K562 (cell line): ENCODE measurements at regions not wholly inside any gene's neighbourhood (a gene's known extent, or its start where the extent isn't known, plus 50 kb on each side); places are given as distances from the start of the nearest gene placed in this dataset.

Experiments
- ATAC-seq: fragments of 200-7000 bp; cut with Tn5 transposase; 3 replicates; pipeline ENCODE4 v1.9.1; 2020; ENCODE audit warnings: moderate library complexity
- BruUV-seq: library from RNA; stranded (reverse); fragments of 400-500 nt; replicated peaks from 2 replicates; lab custom pipeline; 2021; lab: Mats Ljungman, UMichigan
- CTCF ChIA-PET: fragments of 300-600 bp; formaldehyde crosslinking; extraction: SDS; loops from one replicate; lab custom pipeline; 2021; ENCODE audit warnings: low intra/inter-chr PET ratio; lab: Yijun Ruan, JAX
- POLR2A ChIA-PET: fragments of 300-600, 350-650 bp; sonication (Branson Sonifier 250); formaldehyde crosslinking; extraction: SDS; loops from one replicate; lab custom pipeline; 2021; ENCODE audit warnings: antibody characterized with exemption, inconsistent platforms; lab: Yijun Ruan, JAX
- DNase-seq, 4 experiments: peaks; one replicate each; pipeline versions ENCODE4 v3.0.0 to v3.0.0-alpha.2; 2011 to 2018; ENCODE audit warnings: low spot score in 3 of 4, mixed read lengths in 3 of 4; ENCODE audit errors: extremely low read depth in 1 of 4
- FAIRE-seq: peaks from 2 replicates; lab custom pipeline; 2011; peaks lifted over from hg19 to GRCh38; lab: Jason Lieb, UNC
- H2AFZ ChIP-seq: 2 replicates; pipeline ENCODE4 v1.6.0; 2011; ENCODE audit warnings: low read depth, low read length, control low read depth, inconsistent platforms
- H3K27ac ChIP-seq: fragments of 200-600 bp; 3 replicates; pipeline ENCODE4 v1.8.0; 2011; ENCODE audit warnings: low read depth, mild to moderate bottlenecking, control low read depth, inconsistent platforms, low read length, moderate library complexity, mixed read lengths; ENCODE audit errors: extremely low read depth
- H3K27me3 ChIP-seq, 2 experiments: fragments of 300-600 bp in 1 of 2; 2 replicates in 1 of 2; 3 replicates in 1 of 2; pipeline versions ENCODE4 v1.6.0 to v1.8.0; 2011; ENCODE audit warnings: inconsistent platforms in 2 of 2, low read length in 2 of 2, mild to moderate bottlenecking in 1 of 2, mixed read lengths in 1 of 2, moderate library complexity in 1 of 2; ENCODE audit not compliant: control insufficient read depth in 2 of 2, insufficient read depth in 2 of 2
- H3K36me3 ChIP-seq: fragments of 300-600 bp; 3 replicates; pipeline ENCODE4 v1.8.0; 2011; ENCODE audit warnings: mild to moderate bottlenecking, low read length, inconsistent platforms; ENCODE audit not compliant: control insufficient read depth, insufficient read depth
- H3K4me1 ChIP-seq, 2 experiments: fragments of 200-600 bp in 1 of 2; replicated peaks in 1 of 2; 2 replicates in 1 of 2; 3 replicates in 1 of 2; pipeline versions ENCODE4 v1.5.1 to v1.8.0; 2011; ENCODE audit warnings: inconsistent platforms in 2 of 2, low read length in 2 of 2, mild to moderate bottlenecking in 1 of 2, mixed read lengths in 1 of 2, moderate library complexity in 1 of 2; ENCODE audit not compliant: control insufficient read depth in 2 of 2, insufficient read depth in 2 of 2
- H3K4me2 ChIP-seq: 2 replicates; pipeline ENCODE4 v1.6.1; 2011; ENCODE audit warnings: low read length, control low read depth, inconsistent platforms, mixed read lengths; ENCODE audit not compliant: insufficient read depth
- H3K4me3 ChIP-seq: fragments of 200-600 bp; sonication (generic), shearing (Covaris generic); 2 replicates; pipeline ENCODE4 v1.5.1; 2016; ENCODE audit warnings: control low read depth, inconsistent platforms
- H3K79me2 ChIP-seq: fragments of 200-600 bp; 3 replicates; pipeline ENCODE4 v1.8.0; 2011; ENCODE audit warnings: low read length, inconsistent platforms; ENCODE audit not compliant: control insufficient read depth, insufficient read depth
- H3K9ac ChIP-seq, 2 experiments: 2 replicates each; pipeline versions ENCODE4 v1.6.0 to v1.6.1; 2011; ENCODE audit warnings: low read depth in 2 of 2, low read length in 2 of 2, control low read depth in 1 of 2, inconsistent platforms in 1 of 2, mild to moderate bottlenecking in 1 of 2, mixed read lengths in 1 of 2; ENCODE audit not compliant: insufficient read depth in 1 of 2
- H3K9me1 ChIP-seq: one replicate; pipeline ENCODE4 v1.6.0; 2011; ENCODE audit warnings: inconsistent platforms, mild to moderate bottlenecking, low read length, moderate library complexity; ENCODE audit not compliant: control insufficient read depth, insufficient read depth
- H3K9me3 ChIP-seq: replicated peaks from 2 replicates; pipeline ENCODE4 v1.5.1; 2011; ENCODE audit warnings: low read depth, low read length, inconsistent platforms; ENCODE audit not compliant: control insufficient read depth, insufficient read depth
- H4K20me1 ChIP-seq: replicated peaks from 2 replicates; pipeline ENCODE4 v1.6.1; 2011; ENCODE audit warnings: low read length, inconsistent platforms, mixed read lengths; ENCODE audit not compliant: control insufficient read depth, insufficient read depth
- ARID4B ChIP-seq: sonication (generic); formaldehyde crosslinking; IDR thresholded peaks from 2 replicates; pipeline ENCODE4 v1.8.0; 2022; ENCODE audit warnings: mild to moderate bottlenecking, missing genetic modification reagents
- BRF2 ChIP-seq: IDR thresholded peaks from 3 replicates; pipeline ENCODE4 v1.6.1; 2011; ENCODE audit warnings: borderline replicate concordance, mild to moderate bottlenecking; ENCODE audit not compliant: insufficient read length, insufficient read depth
- KLF13 ChIP-seq: fragments of 450-650 bp; IDR thresholded peaks from 2 replicates; pipeline ENCODE4 v1.6.1; 2016; ENCODE audit warnings: missing genetic modification characterization, low read depth, mild to moderate bottlenecking, missing compliant biosample characterization, moderate library complexity, borderline replicate concordance
- L3MBTL2 ChIP-seq: fragments of 450-650 bp; IDR thresholded peaks from 2 replicates; pipeline ENCODE4 v1.6.1; 2016; ENCODE audit warnings: mild to moderate bottlenecking, moderate library complexity
- SAP30 ChIP-seq: fragments of 200-600 bp; sonication (generic); IDR thresholded peaks from 2 replicates; pipeline ENCODE4 v1.6.1; 2012; ENCODE audit warnings: borderline replicate concordance, low read depth, mild to moderate bottlenecking, moderate library complexity, low read length, control low read depth, inconsistent platforms; ENCODE audit not compliant: insufficient read depth, poor library complexity, severe bottlenecking
- SMARCB1 ChIP-seq: IDR thresholded peaks from 2 replicates; pipeline ENCODE4 v1.6.1; 2011; ENCODE audit warnings: improper control_type of control experiment, low read depth; ENCODE audit not compliant: insufficient read length
- TAF7 ChIP-seq: fragments of 450-650 bp; IDR thresholded peaks from 2 replicates; pipeline ENCODE4 v1.6.1; 2016; ENCODE audit warnings: missing genetic modification characterization, missing compliant biosample characterization
- TBP ChIP-seq: optimal IDR thresholded peaks from 2 replicates; pipeline ENCODE3; 2011; ENCODE audit warnings: low read depth, low read length, improper control_type of control experiment
- ZNF212 ChIP-seq: fragments of 450-650 bp; formaldehyde crosslinking; IDR thresholded peaks from 2 replicates; pipeline ENCODE4 v1.4.0; 2020; ENCODE audit warnings: mild to moderate bottlenecking
- ZNF444 ChIP-seq: fragments of 250-450 bp; sonication (Bioruptor Pico); IDR thresholded peaks from 2 replicates; pipeline ENCODE4 v1.4.0; 2020; ENCODE audit warnings: mild to moderate bottlenecking, moderate library complexity
- ZZZ3 ChIP-seq: fragments of 450-650 bp; IDR thresholded peaks from 2 replicates; pipeline ENCODE4 v1.6.1; 2016; ENCODE audit warnings: antibody characterized with exemption, mild to moderate bottlenecking, moderate library complexity
- WGBS: fragments of 100-300 bp; shearing (Covaris generic); methylation state at CpG from one replicate; pipeline ENCODE4 v1.1.6; 2016; ENCODE audit warnings: low coverage, mixed read lengths; ENCODE audit not compliant: insufficient coverage; ENCODE audit errors: missing lambda C conversion rate; 5-methylcytosine and 5-hydroxymethylcytosine counted together
- in situ Hi-C: fragments of 300-500 bp; cut with MboI; formaldehyde crosslinking; loops from 4 replicates; pipeline ENCODE4 v1.15.0; 2018; ENCODE audit warnings: inconsistent platforms, mixed read lengths
- intact Hi-C: fragments of 100-400 bp; cut with micrococcal nuclease; formaldehyde crosslinking; loops from 2 replicates; pipeline ENCODE4 v1.14.2; 2022
- TF ChIP-seq, protein P1 (sequence below): sonication (generic); formaldehyde crosslinking; IDR thresholded peaks from 2 replicates; pipeline ENCODE4 v1.8.0; 2022; ENCODE audit warnings: missing genetic modification reagents, mild to moderate bottlenecking, moderate library complexity, borderline replicate concordance

GRCh38 chr10:44259090-44259874 lies 125.6 kb downstream of the CXCL12 start (continued):
- TF ChIP-seq BRF2 (no peak), TBP (no peak), SAP30 (no peak)

GRCh38 chr10:44258460-44259089 lies 126.3 kb downstream of the CXCL12 start:
- no peaks in the 10 kb centered on the region for H3K4me1 ChIP-seq
- in situ Hi-C loops (no loop called here), intact Hi-C loops (no loop called here)
- no peaks in the 10 kb centered on the region for H3K36me3 ChIP-seq
- ChIA-PET POLR2A (interaction anchor here (2.0 kb wide), 1 partner anchor 10 kb away, joined by 7 read pairs; no protein-coding TSS in a partner anchor), CTCF (no interaction called here)
- H4K20me1 ChIP-seq, result no peaks in the 10 kb centered on the region
- no peak overlapping the region for H3K4me2 ChIP-seq
- H3K9ac ChIP-seq, result no peak overlapping the region
- no peaks in the 10 kb centered on the region for H3K9me3 ChIP-seq
- peaks cover 0 to 22% of the 10 kb centered on the region in 2 experiments; a peak in 3 of 5 replicates for H3K27me3 ChIP-seq
- no peaks in the 10 kb centered on the region for H3K9me1 ChIP-seq
- H3K79me2 ChIP-seq, result no peaks in the 10 kb centered on the region
- no TSS peak for BruUV-seq
- H3K27ac ChIP-seq, result no peak overlapping the region
- FAIRE-seq, result no peak
- H2AFZ ChIP-seq, result no peak overlapping the region
- no peak for DNase-seq
- no peak for ATAC-seq
- 0% methylated on average over 4 of the region's 4 CpGs for WGBS
- no peak overlapping the region for H3K4me3 ChIP-seq
- TF ChIP-seq, protein P1, sequence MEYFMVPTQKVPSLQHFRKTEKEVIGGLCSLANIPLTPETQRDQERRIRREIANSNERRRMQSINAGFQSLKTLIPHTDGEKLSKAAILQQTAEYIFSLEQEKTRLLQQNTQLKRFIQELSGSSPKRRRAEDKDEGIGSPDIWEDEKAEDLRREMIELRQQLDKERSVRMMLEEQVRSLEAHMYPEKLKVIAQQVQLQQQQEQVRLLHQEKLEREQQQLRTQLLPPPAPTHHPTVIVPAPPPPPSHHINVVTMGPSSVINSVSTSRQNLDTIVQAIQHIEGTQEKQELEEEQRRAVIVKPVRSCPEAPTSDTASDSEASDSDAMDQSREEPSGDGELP (CRISPR knock-in tag), result no peak
- TF ChIP-seq SMARCB1, result no peak
- TF ChIP-seq L3MBTL2, result no peak
- no peak for TF ChIP-seq ZZZ3
- no peak for TF ChIP-seq KLF13 (tag)
- TF ChIP-seq TAF7 (tag), result no peak
- no peak for TF ChIP-seq ZNF444 (CRISPR knock-in tag)
- no peak for TF ChIP-seq ZNF212 (CRISPR knock-in tag)
- no peak for TF ChIP-seq ARID4B
